Mesenchymal stem cell (in vitro differentiated cells and primary cell): ENCODE measurements at regions not wholly inside any gene's neighbourhood (a gene's known extent, or its start where the extent isn't known, plus 50 kb on each side); places are given as distances from the start of the nearest gene placed in this dataset.

Experiments used
- DNase-seq: peaks from one replicate; pipeline ENCODE4 v3.0.0-alpha.2; 2013
- H2AFZ ChIP-seq: one replicate; pipeline ENCODE4 v1.6.1; 2013; ENCODE audit warnings: low read depth, mild to moderate bottlenecking, control low read depth, inconsistent platforms, low read length, moderate library complexity
- H2AK5ac ChIP-seq: 2 replicates; pipeline ENCODE4 v1.6.1; 2013; ENCODE audit warnings: low read length, moderate library complexity, mild to moderate bottlenecking, inconsistent platforms; ENCODE audit not compliant: severe bottlenecking
- H2BK120ac ChIP-seq: one replicate; pipeline ENCODE4 v1.6.1; 2013; ENCODE audit warnings: low read depth, mild to moderate bottlenecking, inconsistent platforms, low read length, moderate library complexity
- H2BK12ac ChIP-seq, 2 experiments: one replicate each; pipeline ENCODE4 v1.6.1; 2013; ENCODE audit warnings: inconsistent platforms in 2 of 2, low read length in 2 of 2, mild to moderate bottlenecking in 2 of 2, moderate library complexity in 2 of 2, control low read depth in 1 of 2
- H2BK15ac ChIP-seq: one replicate; pipeline ENCODE4 v1.6.1; 2013; ENCODE audit warnings: mild to moderate bottlenecking, low read depth, inconsistent platforms; ENCODE audit not compliant: poor library complexity, severe bottlenecking
- H2BK5ac ChIP-seq: 2 replicates; pipeline ENCODE4 v1.6.1; 2013; ENCODE audit warnings: low read depth, mild to moderate bottlenecking, low read length, control low read depth, inconsistent platforms; ENCODE audit not compliant: poor library complexity, severe bottlenecking
- H3K14ac ChIP-seq, 2 experiments: one replicate each; pipeline ENCODE4 v1.6.1; 2013; ENCODE audit warnings: inconsistent platforms in 2 of 2, low read length in 2 of 2, control low read depth in 1 of 2, mild to moderate bottlenecking in 1 of 2, moderate library complexity in 1 of 2
- H3K18ac ChIP-seq, 2 experiments: one replicate each; pipeline ENCODE4 v1.6.1; 2013; ENCODE audit warnings: inconsistent platforms in 2 of 2, low read length in 2 of 2, control low read depth in 1 of 2, low read depth in 1 of 2, mild to moderate bottlenecking in 1 of 2
- H3K23ac ChIP-seq, 2 experiments: one replicate each; pipeline ENCODE4 v1.6.1; 2013; ENCODE audit warnings: inconsistent platforms in 2 of 2, low read length in 2 of 2, mild to moderate bottlenecking in 2 of 2, moderate library complexity in 2 of 2, control low read depth in 1 of 2
- H3K27ac ChIP-seq: 2 replicates; pipeline ENCODE4 v1.5.1; 2013; ENCODE audit warnings: mild to moderate bottlenecking, moderate library complexity, low read length, control low read depth, inconsistent platforms; ENCODE audit not compliant: poor library complexity, severe bottlenecking
- H3K27me3 ChIP-seq, 2 experiments: 2 replicates each; pipeline versions ENCODE4 v1.6.1 to v1.7.0; 2013; ENCODE audit warnings: low read length in 2 of 2, mild to moderate bottlenecking in 2 of 2, moderate library complexity in 2 of 2, control low read depth in 1 of 2, inconsistent platforms in 1 of 2; ENCODE audit not compliant: control insufficient read depth in 1 of 2, insufficient read depth in 1 of 2
- H3K36me3 ChIP-seq, 2 experiments: 2 replicates each; pipeline versions ENCODE4 v1.6.1 to v1.7.0; 2013; ENCODE audit warnings: low read length in 2 of 2, control low read depth in 1 of 2, inconsistent platforms in 1 of 2, low read depth in 1 of 2, mild to moderate bottlenecking in 1 of 2; ENCODE audit not compliant: insufficient read depth in 2 of 2, control insufficient read depth in 1 of 2
- H3K4ac ChIP-seq, 2 experiments: one replicate each; pipeline ENCODE4 v1.6.1; 2013; ENCODE audit warnings: inconsistent platforms in 2 of 2, low read length in 2 of 2, mild to moderate bottlenecking in 2 of 2, moderate library complexity in 2 of 2, control low read depth in 1 of 2, low read depth in 1 of 2
- H3K4me1 ChIP-seq: 2 replicates; pipeline ENCODE4 v1.6.1; 2013; ENCODE audit warnings: low read depth, low read length, control low read depth; ENCODE audit not compliant: control insufficient read depth, insufficient read depth
- H3K4me2 ChIP-seq: 2 replicates; pipeline ENCODE4 v1.6.1; 2013; ENCODE audit warnings: low read length, mild to moderate bottlenecking, inconsistent platforms; ENCODE audit not compliant: poor library complexity, severe bottlenecking
- H3K4me3 ChIP-seq, 2 experiments: 2 replicates each; pipeline versions ENCODE4 v1.5.1 to v1.7.0; 2013; ENCODE audit warnings: low read length in 2 of 2, mild to moderate bottlenecking in 2 of 2, control low read depth in 1 of 2, low read depth in 1 of 2; ENCODE audit not compliant: insufficient read depth in 1 of 2
- H3K79me1 ChIP-seq: replicated peaks from 2 replicates; pipeline ENCODE4 v1.6.1; 2013; ENCODE audit warnings: mild to moderate bottlenecking, control low read depth, low read length, inconsistent platforms; ENCODE audit not compliant: poor library complexity, severe bottlenecking
- H3K9ac ChIP-seq: 2 replicates; pipeline ENCODE4 v1.7.0; 2013; ENCODE audit warnings: mild to moderate bottlenecking, low read length, moderate library complexity
- H3K9me3 ChIP-seq: 2 replicates; pipeline ENCODE4 v1.7.0; 2013; ENCODE audit warnings: mild to moderate bottlenecking, low read length; ENCODE audit not compliant: control insufficient read depth
- H4K8ac ChIP-seq: one replicate; pipeline ENCODE4 v1.6.1; 2013; ENCODE audit warnings: inconsistent platforms, mild to moderate bottlenecking, low read length, moderate library complexity
- H4K91ac ChIP-seq: one replicate; pipeline ENCODE4 v1.6.1; 2013; ENCODE audit warnings: mild to moderate bottlenecking, low read length, inconsistent platforms
- WGBS: methylation state at CpG from one replicate; pipeline ENCODE4 v1.1.7; 2013; ENCODE audit warnings: mixed read lengths; 5-methylcytosine and 5-hydroxymethylcytosine counted together

- Histone ChIP-seq H3K36me3 (peaks cover 0 to 16% of the 10 kb centered on the region in 2 experiments), H4K8ac (no peak overlapping the region), H3K27me3 (no peaks in the 10 kb centered on the region), H4K91ac (no peak overlapping the region), H3K27ac (no peak overlapping the region), H3K9me3 (no peaks in the 10 kb centered on the region), H2AFZ (no peak overlapping the region), H3K4me3 (no peak overlapping the region), H3K4me1 (no peaks in the 10 kb centered on the region), H2BK5ac (no peak overlapping the region), H2AK5ac (no peak overlapping the region), H3K14ac (no peak overlapping the region), H3K4me2 (no peak overlapping the region), H3K4ac (no peak overlapping the region), H3K18ac (no peak overlapping the region), H3K23ac (no peak overlapping the region), H2BK120ac (no peak overlapping the region), H2BK12ac (no peak overlapping the region), H2BK15ac (no peak overlapping the region), H3K9ac (peak overlapping the region; percentile 45), H3K79me1 (no peaks in the 10 kb centered on the region)
- WGBS: 0% methylated on average over 2 of the region's 3 CpGs
- DNase-seq: peak; percentile 59
These were observed 235.9 kb downstream of the DMRTA1 start for GRCh38 chr9:22682536-22682935.

GRCh38 chr9:22682961-22683699 is 236.5 kb downstream of the DMRTA1 start:
- Histone ChIP-seq H3K36me3 (peaks cover 0 to 16% of the 10 kb centered on the region in 2 experiments), H4K8ac (no peak overlapping the region), H3K27me3 (no peaks in the 10 kb centered on the region), H3K4me3 (peak overlapping the region in 1 of 2 experiments; percentile 42), H3K23ac (no peak overlapping the region), H2BK12ac (no peak overlapping the region), H2AK5ac (no peak overlapping the region), H2BK120ac (no peak overlapping the region), H3K27ac (no peak overlapping the region), H3K4ac (no peak overlapping the region), H2BK5ac (no peak overlapping the region), H3K9me3 (no peaks in the 10 kb centered on the region), H3K9ac (peak overlapping the region; percentile 82), H2BK15ac (no peak overlapping the region), H2AFZ (no peak overlapping the region), H3K18ac (no peak overlapping the region), H3K4me2 (no peak overlapping the region), H3K79me1 (no peaks in the 10 kb centered on the region), H3K4me1 (no peaks in the 10 kb centered on the region), H4K91ac (no peak overlapping the region), H3K14ac (no peak overlapping the region)
- WGBS: 4% methylated on average over 4 of the region's 4 CpGs
- peak; percentile 88 for DNase-seq

- Histone ChIP-seq H3K79me1 (no peaks in the 10 kb centered on the region), H3K27ac (no peak overlapping the region), H2BK12ac (no peak overlapping the region), H4K91ac (no peak overlapping the region), H2BK15ac (no peak overlapping the region), H3K4me3 (peak overlapping the region in 1 of 2 experiments; percentile 42), H3K4ac (no peak overlapping the region), H3K14ac (no peak overlapping the region), H3K23ac (no peak overlapping the region), H3K18ac (no peak overlapping the region), H2BK5ac (no peak overlapping the region), H3K9me3 (no peaks in the 10 kb centered on the region), H3K4me2 (no peak overlapping the region), H4K8ac (no peak overlapping the region), H2BK120ac (no peak overlapping the region), H3K4me1 (no peaks in the 10 kb centered on the region), H3K36me3 (peaks cover 0 to 16% of the 10 kb centered on the region in 2 experiments), H3K27me3 (no peaks in the 10 kb centered on the region), H3K9ac (peak overlapping the region; percentile 82), H2AFZ (no peak overlapping the region), H2AK5ac (no peak overlapping the region)
- WGBS: no CpG with 5 or more reads among the region's 2 CpGs
- DNase-seq: peak; percentile 84
These were observed 237.1 kb downstream of the DMRTA1 start for GRCh38 chr9:22683700-22684075.

- Histone ChIP-seq H2BK12ac (no peak overlapping the region), H3K36me3 (peaks cover 0 to 8% of the 10 kb centered on the region in 2 experiments), H3K79me1 (no peaks in the 10 kb centered on the region), H3K9me3 (no peaks in the 10 kb centered on the region), H3K18ac (no peak overlapping the region), H3K4me2 (no peak overlapping the region), H3K27ac (no peak overlapping the region), H2AK5ac (no peak overlapping the region), H4K8ac (no peak overlapping the region), H4K91ac (no peak overlapping the region), H3K14ac (no peak overlapping the region), H2BK5ac (no peak overlapping the region), H2BK120ac (no peak overlapping the region), H3K23ac (no peak overlapping the region), H3K4ac (no peak overlapping the region), H3K9ac (no peak overlapping the region), H3K4me1 (no peaks in the 10 kb centered on the region), H3K4me3 (no peak overlapping the region), H2BK15ac (no peak overlapping the region), H2AFZ (no peak overlapping the region), H3K27me3 (no peaks in the 10 kb centered on the region)
- WGBS: 95% methylated on average over 2 of the region's 2 CpGs
- DNase-seq: no peak
These were observed 246.5 kb downstream of the DMRTA1 start for GRCh38 chr9:22693156-22693555.
